ENCODE measurements at regions not wholly inside any gene's neighbourhood (a gene's known extent, or its start where the extent isn't known, plus 50 kb on each side); places are given as distances from the start of the nearest gene placed in this dataset.

- Histone ChIP-seq H3K36me3 (ENCODE audit: insufficient read depth, low read length, poor library complexity, severe bottlenecking) (no peaks in the 10 kb centered on the region), H3K4me3 (ENCODE audit: low read depth, low read length, poor library complexity, severe bottlenecking) (no peak overlapping the region), H3K27me3 (replicated peaks; ENCODE audit: insufficient read depth, low read depth, low read length, poor library complexity) (no peaks in the 10 kb centered on the region), H3K9me3 (ENCODE audit: low read depth, low read length, poor library complexity, severe bottlenecking) (no peaks in the 10 kb centered on the region), H3K4me1 (ENCODE audit: insufficient read depth, low read length, poor library complexity, severe bottlenecking) (no peaks in the 10 kb centered on the region), H3K27ac (ENCODE audit: low read depth, low read length, poor library complexity, severe bottlenecking) (no peak overlapping the region)
- BruUV-seq (replicated peaks), result no TSS peak
- intact Hi-C loops (cut with micrococcal nuclease; ENCODE audit: unreplicated experiment), result no loop called here
- ChIA-PET CTCF (no interaction called here), POLR2A (ENCODE audit: low non-redundant PET) (no interaction called here)
- no peak for DNase-seq (ENCODE audit: low spot score)
- TF ChIP-seq EZH2 (IDR thresholded peaks at IDR 0.05; ENCODE audit: borderline replicate concordance, low read depth, low read length, poor library complexity, severe bottlenecking) (no peak), CTCF (conservative IDR thresholded peaks at IDR 0.05; ENCODE audit: low read depth, low read length) (no peak)
Measured at GRCh38 chr12:27394676-27395075, 51.9 kb upstream of the SMCO2 start.

GRCh38 chr12:27396216-27396815, 50.2 kb upstream of the SMCO2 start:
- no peak for DNase-seq (ENCODE audit: low spot score)
- ChIA-PET CTCF (no interaction called here), POLR2A (ENCODE audit: low non-redundant PET) (no interaction called here)
- intact Hi-C loops (cut with micrococcal nuclease; ENCODE audit: unreplicated experiment), result no loop called here
- no peaks in the 10 kb centered on the region for H3K9me3 ChIP-seq (ENCODE audit: low read depth, low read length, poor library complexity, severe bottlenecking)
- no peak overlapping the region for H3K27ac ChIP-seq (ENCODE audit: low read depth, low read length, poor library complexity, severe bottlenecking)
- H3K36me3 ChIP-seq (ENCODE audit: insufficient read depth, low read length, poor library complexity, severe bottlenecking), result no peaks in the 10 kb centered on the region
- no peaks in the 10 kb centered on the region for H3K4me1 ChIP-seq (ENCODE audit: insufficient read depth, low read length, poor library complexity, severe bottlenecking)
- no peaks in the 10 kb centered on the region for H3K27me3 ChIP-seq (replicated peaks; ENCODE audit: insufficient read depth, low read depth, low read length, poor library complexity)
- no TSS peak for BruUV-seq (replicated peaks)
- no peak overlapping the region for H3K4me3 ChIP-seq (ENCODE audit: low read depth, low read length, poor library complexity, severe bottlenecking)
- TF ChIP-seq CTCF (conservative IDR thresholded peaks at IDR 0.05; ENCODE audit: low read depth, low read length), result no peak
- no peak for TF ChIP-seq EZH2 (IDR thresholded peaks at IDR 0.05; ENCODE audit: borderline replicate concordance, low read depth, low read length, poor library complexity, severe bottlenecking)
